RWPE1 (cell line): ENCODE measurements at regions not wholly inside any gene's neighbourhood (a gene's known extent, or its start where the extent isn't known, plus 50 kb on each side); places are given as distances from the start of the nearest gene placed in this dataset.
A peak's percentile ranks its signal among the peaks of the same experiment; 100 is the strongest.

ENCODE experiments used
- CTCF ChIA-PET: fragments of 350-600 bp; sonication (Branson Sonifier 250); formaldehyde crosslinking; extraction: SDS; loops from one replicate; lab custom pipeline; 2021; lab: Yijun Ruan, JAX
- POLR2A ChIA-PET: fragments of 400-600 bp; formaldehyde crosslinking; extraction: SDS; loops from one replicate; lab custom pipeline; 2020; ENCODE audit warnings: antibody characterized with exemption; ENCODE audit not compliant: low non-redundant PET; lab: Yijun Ruan, JAX
- DNase-seq: peaks from one replicate; pipeline ENCODE4 v3.0.0; 2012; ENCODE audit warnings: low spot score
- H3K27ac ChIP-seq: fragments of 450-650 bp; 2 replicates; pipeline ENCODE4 v1.5.1; 2017
- CTCF ChIP-seq: fragments of 450-650 bp; conservative IDR thresholded peaks from 2 replicates; pipeline ENCODE4 v1.5.1; 2017; ENCODE audit warnings: low read depth, mild to moderate bottlenecking

- no peak overlapping the region for H3K27ac ChIP-seq
- POLR2A ChIA-PET, result no interaction called here
- no peak for DNase-seq
- TF ChIP-seq CTCF, result no peak
- CTCF ChIA-PET, result no interaction called here
These were observed 523.9 kb upstream of the CNTN3 start for GRCh38 chr3:75138345-75138744.

- DNase-seq, result no peak
- ChIA-PET CTCF (no interaction called here), POLR2A (no interaction called here)
- no peak for TF ChIP-seq CTCF
- no peak overlapping the region for H3K27ac ChIP-seq
These were observed 523.1 kb upstream of the FRG2C start for GRCh38 chr3:75140904-75141615.

GRCh38 chr3:75144406-75144805 lies 519.7 kb upstream of the FRG2C start:
- H3K27ac ChIP-seq, result no peak overlapping the region
- no peak for DNase-seq
- no peak for TF ChIP-seq CTCF
- CTCF ChIA-PET, result no interaction called here
- POLR2A ChIA-PET, result no interaction called here

GRCh38 chr3:75171630-75172230 lies 492.4 kb upstream of the FRG2C start:
- ChIA-PET CTCF (interaction anchor here (0.5 kb wide), 1 partner anchor 767 kb away, joined by 3 read pairs; no protein-coding TSS in a partner anchor), POLR2A (no interaction called here)
- TF ChIP-seq CTCF, result peak; percentile 45
- no peak for DNase-seq
- no peak overlapping the region for H3K27ac ChIP-seq

GRCh38 chr3:75176937-75177336 lies 487.2 kb upstream of the FRG2C start:
- no peak for DNase-seq
- ChIA-PET POLR2A (no interaction called here), CTCF (no interaction called here)
- H3K27ac ChIP-seq, result no peak overlapping the region
- TF ChIP-seq CTCF, result no peak

- no peak for DNase-seq
- H3K27ac ChIP-seq, result no peak overlapping the region
- TF ChIP-seq CTCF, result no peak
- POLR2A ChIA-PET, result no interaction called here
- CTCF ChIA-PET, result no interaction called here
These were observed 483.7 kb upstream of the FRG2C start for GRCh38 chr3:75180235-75180944.
